ENCODE measurements at regions not wholly inside any gene's neighbourhood (a gene's known extent, or its start where the extent isn't known, plus 50 kb on each side); places are given as distances from the start of the nearest gene placed in this dataset.
"Not testable (repeated sequence)": the region's sequence is repeated elsewhere in the genome, so short reads cannot be mapped to it uniquely, and the experiment has no call there.

- DNase-seq = no peak
Measured at GRCh38 chr14:48140804-48141203, 465.4 kb upstream of the MDGA2 start.

GRCh38 chr14:48129472-48129871, 454.1 kb upstream of the MDGA2 start:
- DNase-seq = no peak

GRCh38 chr14:48127674-48128073, 452.3 kb upstream of the MDGA2 start:
- DNase-seq = no peak

GRCh38 chr14:48125654-48126053, 450.2 kb upstream of the MDGA2 start:
- DNase-seq = no peak

GRCh38 chr14:48113713-48114112, 438.3 kb upstream of the MDGA2 start:
- DNase-seq = no peak

- no peak for DNase-seq
Measured at GRCh38 chr14:48111151-48111550, 435.7 kb upstream of the MDGA2 start.

GRCh38 chr14:48107646-48108045, 432.2 kb upstream of the MDGA2 start:
- DNase-seq = no peak

GRCh38 chr14:48096897-48097296, 421.5 kb upstream of the MDGA2 start:
- DNase-seq = no peak

GRCh38 chr14:48086516-48086915, 411.1 kb upstream of the MDGA2 start:
- DNase-seq = no peak

GRCh38 chr14:48075487-48075886, 400.1 kb upstream of the MDGA2 start:
- no peak for DNase-seq

- no peak for DNase-seq
Measured at GRCh38 chr14:48052973-48053372, 377.6 kb upstream of the MDGA2 start.

GRCh38 chr14:48035836-48036235, 360.4 kb upstream of the MDGA2 start:
- DNase-seq = no peak

- no peak for DNase-seq
Measured at GRCh38 chr14:48027115-48027514, 351.7 kb upstream of the MDGA2 start.

GRCh38 chr14:48023881-48024280, 348.5 kb upstream of the MDGA2 start:
- no peak for DNase-seq

GRCh38 chr14:48011484-48011883, 336.1 kb upstream of the MDGA2 start:
- not testable (repeated sequence) for DNase-seq

GRCh38 chr14:48008646-48009045, 333.2 kb upstream of the MDGA2 start:
- no peak for DNase-seq

GRCh38 chr14:48005986-48006385, 330.6 kb upstream of the MDGA2 start:
- no peak for DNase-seq

- no peak for DNase-seq
Measured at GRCh38 chr14:47993883-47994282, 318.5 kb upstream of the MDGA2 start.

- no peak for DNase-seq
Measured at GRCh38 chr14:47988175-47988574, 312.8 kb upstream of the MDGA2 start.

- DNase-seq = no peak
Measured at GRCh38 chr14:47978871-47979270, 303.5 kb upstream of the MDGA2 start.

- DNase-seq = no peak
Measured at GRCh38 chr14:47976139-47976538, 300.7 kb upstream of the MDGA2 start.

- DNase-seq = no peak
Measured at GRCh38 chr14:47966076-47966810, 290.8 kb upstream of the MDGA2 start.

GRCh38 chr14:47961634-47962033, 286.2 kb upstream of the MDGA2 start:
- no peak for DNase-seq

- DNase-seq = no peak
Measured at GRCh38 chr14:47959740-47960139, 284.3 kb upstream of the MDGA2 start.

GRCh38 chr14:47949006-47949405, 273.6 kb upstream of the MDGA2 start:
- no peak for DNase-seq
